NT2/D1 (cell line): ENCODE measurements at regions not wholly inside any gene's neighbourhood (a gene's known extent, or its start where the extent isn't known, plus 50 kb on each side); places are given as distances from the start of the nearest gene placed in this dataset.

Experiments
- DNase-seq: peaks from one replicate; pipeline ENCODE4 v3.0.0-alpha.2; 2011; ENCODE audit warnings: low read depth, low spot score
- H3K27me3 ChIP-seq: 2 replicates; pipeline ENCODE4 v1.6.0; 2011; ENCODE audit warnings: mild to moderate bottlenecking; ENCODE audit not compliant: insufficient read length, insufficient read depth
- H3K36me3 ChIP-seq: 2 replicates; pipeline ENCODE4 v1.6.1; 2011; ENCODE audit warnings: mild to moderate bottlenecking, low read length, mixed read lengths; ENCODE audit not compliant: insufficient read depth, insufficient read length
- H3K4me1 ChIP-seq: 2 replicates; pipeline ENCODE4 v1.5.1; 2011; ENCODE audit not compliant: insufficient read depth, insufficient read length
- H3K4me3 ChIP-seq: 2 replicates; pipeline ENCODE4 v1.5.1; 2011; ENCODE audit warnings: low read depth; ENCODE audit not compliant: insufficient read length
- H3K9ac ChIP-seq: 2 replicates; pipeline ENCODE4 v1.6.0; 2011; ENCODE audit warnings: low read depth; ENCODE audit not compliant: insufficient read length
- H3K9me3 ChIP-seq: 2 replicates; pipeline ENCODE4 v1.5.1; 2011; ENCODE audit warnings: mild to moderate bottlenecking, low read length; ENCODE audit not compliant: insufficient read depth
- SUZ12 ChIP-seq: IDR thresholded peaks from 2 replicates; pipeline ENCODE4 v1.6.1; 2011; ENCODE audit not compliant: insufficient read length, insufficient read depth; ENCODE audit errors: extremely low read depth
- YY1 ChIP-seq: IDR thresholded peaks from 2 replicates; pipeline ENCODE4 v1.6.1; 2011; ENCODE audit not compliant: insufficient read length, insufficient read depth
- ZNF274 ChIP-seq: IDR thresholded peaks from 2 replicates; pipeline ENCODE4 v1.6.1; 2011; ENCODE audit warnings: mild to moderate bottlenecking, low read depth, low read length

DNA sequence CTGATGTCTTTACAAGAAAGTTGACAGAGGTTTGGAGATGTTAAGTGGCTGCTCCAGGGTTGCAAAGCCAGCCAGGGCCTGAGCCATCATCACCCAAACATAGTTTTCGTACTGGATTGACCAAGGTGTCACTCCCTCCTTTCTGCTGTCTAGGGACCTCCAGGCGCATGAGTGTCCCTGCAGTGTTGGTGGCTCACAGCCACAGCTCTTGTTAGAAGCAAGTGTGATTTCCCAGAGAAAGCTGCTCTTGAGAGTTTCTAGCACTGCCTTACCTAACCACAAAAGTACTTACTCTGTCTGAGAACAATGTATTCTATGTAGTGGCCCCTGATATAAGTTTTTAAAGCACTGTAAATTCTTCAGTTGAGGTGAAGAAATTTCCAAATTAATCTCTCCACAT, 144.1 kb downstream of the SOX2 start:
- H3K4me1 ChIP-seq: peaks cover 2% of the 10 kb centered on the region
- no peak overlapping the region for H3K9ac ChIP-seq
- no peaks in the 10 kb centered on the region for H3K9me3 ChIP-seq
- H3K27me3 ChIP-seq: no peaks in the 10 kb centered on the region
- no peak for DNase-seq
- TF ChIP-seq ZNF274 (no peak), YY1 (no peak), SUZ12 (no peak)
- no peak overlapping the region for H3K4me3 ChIP-seq
- no peaks in the 10 kb centered on the region for H3K36me3 ChIP-seq

DNA sequence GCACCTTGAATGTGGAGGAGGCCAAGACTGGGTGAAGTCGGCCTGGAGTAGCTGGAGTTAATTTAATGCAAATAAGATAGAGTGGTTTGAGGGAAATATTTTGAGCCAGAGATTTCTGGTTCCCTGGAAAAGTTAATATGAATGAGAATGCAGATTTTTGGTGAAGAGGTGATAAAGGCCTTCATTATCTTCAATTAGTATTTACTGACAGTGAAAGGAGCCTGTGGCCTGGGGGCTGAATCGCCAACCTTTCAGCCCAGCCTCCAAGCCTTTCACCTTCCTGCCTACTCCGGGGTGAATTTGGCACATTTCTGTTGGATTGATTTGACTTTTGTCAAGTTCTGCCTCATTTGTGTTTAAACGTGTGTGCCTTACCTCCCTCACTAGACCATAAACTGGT, 147.8 kb downstream of the SOX2 start:
- TF ChIP-seq ZNF274 (no peak), YY1 (no peak), SUZ12 (no peak)
- no peak overlapping the region for H3K4me3 ChIP-seq
- H3K4me1 ChIP-seq: peaks cover 2% of the 10 kb centered on the region

DNA sequence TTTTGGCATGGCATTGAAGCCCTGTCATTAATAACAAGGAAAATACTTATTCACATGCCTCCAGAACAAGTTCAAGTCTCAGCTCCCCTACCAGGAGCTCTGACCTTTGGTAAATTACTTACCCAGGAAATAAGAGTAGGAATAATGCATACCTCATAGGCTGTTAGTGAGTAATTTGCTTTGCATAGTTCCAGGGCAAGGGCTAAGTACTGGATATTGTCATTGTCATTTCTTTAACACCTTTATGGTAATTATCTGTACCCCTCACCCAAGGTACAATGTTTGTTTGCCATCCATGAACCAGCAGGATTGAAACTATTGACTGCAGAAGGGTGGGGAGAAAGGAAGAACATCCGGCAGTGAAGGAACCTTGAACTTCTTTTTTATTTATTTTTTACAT, 148.5 kb downstream of the SOX2 start:
- Histone ChIP-seq H3K4me3 (no peak overlapping the region), H3K9ac (no peak overlapping the region), H3K27me3 (no peaks in the 10 kb centered on the region), H3K36me3 (no peaks in the 10 kb centered on the region), H3K4me1 (peaks cover 2% of the 10 kb centered on the region), H3K9me3 (no peaks in the 10 kb centered on the region)
- no peak for TF ChIP-seq YY1
- no peak for TF ChIP-seq ZNF274
- TF ChIP-seq SUZ12: no peak
- DNase-seq: peak; percentile 44

More for the DNA sequence above, 147.8 kb downstream of the SOX2 start:
- Histone ChIP-seq H3K9ac (no peak overlapping the region), H3K36me3 (no peaks in the 10 kb centered on the region), H3K9me3 (no peaks in the 10 kb centered on the region), H3K27me3 (no peaks in the 10 kb centered on the region)
- peak; percentile 77 for DNase-seq

DNA sequence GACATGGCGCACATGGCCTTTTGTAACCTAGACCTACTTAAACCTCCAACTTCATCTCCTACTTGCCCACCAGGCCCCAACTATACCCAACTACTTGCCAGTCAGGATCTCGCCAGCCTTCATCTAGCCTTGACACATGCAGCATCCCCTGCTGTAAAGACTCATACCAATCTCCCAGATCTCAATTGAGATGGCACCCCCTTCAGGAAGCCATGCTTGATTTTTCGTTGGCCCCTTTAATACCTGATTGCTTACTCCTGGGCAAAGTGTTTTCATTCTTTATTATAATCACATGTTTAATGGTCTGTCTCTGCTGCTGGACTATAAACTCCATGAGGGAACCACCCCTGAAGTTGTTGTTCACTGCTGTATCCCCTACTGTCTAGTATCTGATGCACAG, 150.8 kb downstream of the SOX2 start:
- no peak overlapping the region for H3K9ac ChIP-seq
- H3K27me3 ChIP-seq: no peaks in the 10 kb centered on the region
- no peaks in the 10 kb centered on the region for H3K4me1 ChIP-seq
- DNase-seq: no peak
- H3K36me3 ChIP-seq: no peaks in the 10 kb centered on the region
- TF ChIP-seq YY1 (no peak), ZNF274 (no peak), SUZ12 (no peak)
- no peak overlapping the region for H3K4me3 ChIP-seq
- H3K9me3 ChIP-seq: no peaks in the 10 kb centered on the region

DNA sequence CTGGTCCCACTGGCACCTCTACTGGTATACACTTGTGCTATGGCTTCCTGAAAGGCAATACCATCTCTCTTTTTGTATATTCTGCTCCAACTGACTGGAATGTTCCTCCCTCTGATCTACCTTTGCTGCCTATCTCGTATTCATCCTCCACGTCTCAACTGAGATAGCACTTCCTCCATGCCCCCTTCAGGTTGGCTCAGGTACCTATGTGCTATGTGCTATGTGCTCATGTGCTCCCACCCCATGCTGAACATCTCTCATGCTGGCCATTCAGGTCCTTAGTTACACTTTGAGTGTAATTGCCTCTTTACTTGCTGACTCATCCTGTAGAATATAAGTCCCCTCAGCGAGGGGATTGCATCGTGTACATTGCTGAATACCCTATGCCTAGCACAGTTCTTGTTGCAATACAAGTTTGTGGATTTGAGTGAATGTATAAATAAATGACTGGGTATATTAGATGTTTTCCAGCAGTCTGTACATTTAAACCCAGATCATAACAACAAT, 156.9 kb downstream of the SOX2 start:
- H3K9me3 ChIP-seq: no peaks in the 10 kb centered on the region
- H3K4me3 ChIP-seq: no peak overlapping the region
- H3K27me3 ChIP-seq: no peaks in the 10 kb centered on the region
- H3K9ac ChIP-seq: no peak overlapping the region
- TF ChIP-seq ZNF274 (no peak), SUZ12 (no peak), YY1 (no peak)
- no peak for DNase-seq
- no peaks in the 10 kb centered on the region for H3K4me1 ChIP-seq
- no peaks in the 10 kb centered on the region for H3K36me3 ChIP-seq

DNA sequence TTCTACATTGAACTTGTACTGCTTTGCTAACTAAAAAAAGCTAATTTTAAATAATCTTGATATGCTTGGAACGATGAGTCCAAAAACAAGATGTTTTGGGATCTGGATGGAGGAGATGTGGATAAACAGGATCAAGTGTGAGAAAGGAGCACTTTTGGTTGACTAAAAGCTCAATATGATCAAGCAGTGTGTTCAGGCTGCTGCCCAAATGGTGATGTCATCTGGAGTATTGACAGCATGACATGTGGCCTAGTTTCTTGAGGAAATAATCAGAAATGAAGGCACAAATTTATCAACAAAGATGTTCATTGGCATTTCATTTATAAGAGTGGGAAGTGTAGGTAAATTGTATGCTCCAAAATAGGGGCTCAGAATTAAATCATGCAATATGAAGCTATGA, 161.2 kb downstream of the SOX2 start:
- H3K9ac ChIP-seq: no peak overlapping the region
- TF ChIP-seq YY1 (no peak), ZNF274 (no peak), SUZ12 (no peak)
- no peak for DNase-seq
- H3K36me3 ChIP-seq: no peaks in the 10 kb centered on the region
- no peaks in the 10 kb centered on the region for H3K27me3 ChIP-seq
- H3K4me3 ChIP-seq: no peak overlapping the region
- no peaks in the 10 kb centered on the region for H3K9me3 ChIP-seq
- H3K4me1 ChIP-seq: no peaks in the 10 kb centered on the region

DNA sequence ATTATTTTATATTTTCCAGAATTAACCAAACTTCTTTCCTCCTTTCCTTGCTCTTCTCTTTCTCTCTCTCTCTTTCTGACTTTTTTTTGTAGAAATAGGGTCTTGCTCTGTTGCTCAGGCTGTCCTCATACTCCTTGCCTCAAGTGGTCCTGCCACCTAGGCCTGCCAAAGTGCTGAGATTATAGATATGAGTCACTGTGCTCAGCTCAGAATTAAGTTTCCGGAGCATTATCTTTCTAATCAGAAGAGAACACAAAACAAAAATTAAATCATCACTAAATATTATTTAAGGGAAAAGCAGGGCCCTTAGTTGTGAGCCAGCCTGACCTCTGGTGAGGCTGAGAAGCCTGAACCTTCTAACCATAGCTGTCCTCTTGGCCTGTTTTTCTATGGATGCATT, 168.2 kb downstream of the SOX2 start:
- Histone ChIP-seq H3K27me3 (no peaks in the 10 kb centered on the region), H3K4me1 (no peaks in the 10 kb centered on the region), H3K9ac (no peak overlapping the region), H3K36me3 (no peaks in the 10 kb centered on the region), H3K4me3 (no peak overlapping the region), H3K9me3 (no peaks in the 10 kb centered on the region)
- no peak for TF ChIP-seq SUZ12
- no peak for DNase-seq

DNA sequence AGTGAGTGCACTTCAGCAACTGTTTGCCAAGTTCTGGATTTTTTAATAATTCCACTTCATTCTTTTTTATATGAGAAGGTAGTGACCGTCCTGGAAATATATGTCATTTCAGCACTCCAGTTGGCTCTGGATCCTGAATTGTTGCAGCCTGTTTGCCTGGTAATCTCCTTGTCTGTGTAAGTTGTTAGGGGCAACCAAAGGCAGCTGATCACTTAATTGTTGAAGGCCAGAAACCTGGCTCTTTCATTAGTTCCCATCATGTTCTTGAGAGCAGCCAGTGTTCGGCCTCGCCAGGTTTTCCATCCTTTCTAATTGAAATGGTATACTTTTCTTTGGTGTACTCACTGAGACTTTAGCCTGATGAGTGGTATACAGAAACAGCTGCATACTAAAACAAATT, 168.6 kb downstream of the SOX2 start:
- Histone ChIP-seq H3K27me3 (no peaks in the 10 kb centered on the region), H3K4me3 (no peak overlapping the region), H3K9ac (no peak overlapping the region), H3K4me1 (no peaks in the 10 kb centered on the region), H3K36me3 (no peaks in the 10 kb centered on the region), H3K9me3 (no peaks in the 10 kb centered on the region)
- no peak for DNase-seq
- TF ChIP-seq YY1 (no peak), SUZ12 (no peak), ZNF274 (no peak)
